ENCODE measurements at regions not wholly inside any gene's neighbourhood (a gene's known extent, or its start where the extent isn't known, plus 50 kb on each side); places are given as distances from the start of the nearest gene placed in this dataset.

- DNase-seq (ENCODE audit: low read depth), result no peak
- H3K4me3 ChIP-seq (ENCODE audit: low read length), result no peak overlapping the region
- TF ChIP-seq CTCF (conservative IDR thresholded peaks at IDR 0.05; ENCODE audit: low read depth, low read length), result no peak
Measured at GRCh38 chr2:220704810-220705209, 867.3 kb downstream of the EPHA4 start.

GRCh38 chr2:220705678-220706077 lies 866.4 kb downstream of the EPHA4 start:
- TF ChIP-seq CTCF (conservative IDR thresholded peaks at IDR 0.05; ENCODE audit: low read depth, low read length), result no peak
- no peak overlapping the region for H3K4me3 ChIP-seq (ENCODE audit: low read length)

GRCh38 chr2:220707261-220707660 lies 864.8 kb downstream of the EPHA4 start:
- TF ChIP-seq CTCF (conservative IDR thresholded peaks at IDR 0.05; ENCODE audit: low read depth, low read length), result no peak
- H3K4me3 ChIP-seq (ENCODE audit: low read length), result no peak overlapping the region
- no peak for DNase-seq (ENCODE audit: low read depth)

More at GRCh38 chr2:220705678-220706077, 866.4 kb downstream of the EPHA4 start:
- DNase-seq (ENCODE audit: low read depth), result no peak

GRCh38 chr2:220708366-220708765 lies 863.7 kb downstream of the EPHA4 start:
- TF ChIP-seq CTCF (conservative IDR thresholded peaks at IDR 0.05; ENCODE audit: low read depth, low read length), result no peak
- no peak for DNase-seq (ENCODE audit: low read depth)

GRCh38 chr2:220717283-220717682 lies 854.8 kb downstream of the EPHA4 start:
- TF ChIP-seq CTCF (conservative IDR thresholded peaks at IDR 0.05; ENCODE audit: low read depth, low read length), result no peak
- DNase-seq (ENCODE audit: low read depth), result no peak
- no peak overlapping the region for H3K4me3 ChIP-seq (ENCODE audit: low read length)

More at GRCh38 chr2:220708366-220708765, 863.7 kb downstream of the EPHA4 start:
- no peak overlapping the region for H3K4me3 ChIP-seq (ENCODE audit: low read length)

GRCh38 chr2:220736778-220737177 lies 835.3 kb downstream of the EPHA4 start:
- no peak for DNase-seq (ENCODE audit: low read depth)
- no peak for TF ChIP-seq CTCF (conservative IDR thresholded peaks at IDR 0.05; ENCODE audit: low read depth, low read length)

GRCh38 chr2:220743203-220743602 lies 828.9 kb downstream of the EPHA4 start:
- H3K4me3 ChIP-seq (ENCODE audit: low read length), result no peak overlapping the region
- no peak for TF ChIP-seq CTCF (conservative IDR thresholded peaks at IDR 0.05; ENCODE audit: low read depth, low read length)
- DNase-seq (ENCODE audit: low read depth), result no peak

More at GRCh38 chr2:220736778-220737177, 835.3 kb downstream of the EPHA4 start:
- no peak overlapping the region for H3K4me3 ChIP-seq (ENCODE audit: low read length)
